Osteocyte (in vitro differentiated cells): ENCODE measurements at regions not wholly inside any gene's neighbourhood (a gene's known extent, or its start where the extent isn't known, plus 50 kb on each side); places are given as distances from the start of the nearest gene placed in this dataset.

ENCODE experiments used
- DNase-seq: peaks from one replicate; pipeline ENCODE4 v3.0.0; 2021; ENCODE audit warnings: mixed read lengths; ENCODE audit not compliant: unreplicated experiment; ENCODE audit errors: extremely low spot score
- H3K27ac Mint-ChIP-seq: one replicate; pipeline ENCODE4 v1.8.0; 2021; ENCODE audit warnings: mild to moderate bottlenecking, mixed read lengths; ENCODE audit not compliant: unreplicated experiment
- H3K27me3 Mint-ChIP-seq: one replicate; pipeline ENCODE4 v1.8.0; 2021; ENCODE audit warnings: mixed read lengths; ENCODE audit not compliant: unreplicated experiment
- H3K36me3 Mint-ChIP-seq: one replicate; pipeline ENCODE4 v1.8.0; 2021; ENCODE audit warnings: mixed read lengths; ENCODE audit not compliant: unreplicated experiment
- H3K4me1 Mint-ChIP-seq: one replicate; pipeline ENCODE4 v1.8.0; 2021; ENCODE audit warnings: mixed read lengths; ENCODE audit not compliant: unreplicated experiment
- H3K4me3 Mint-ChIP-seq: one replicate; pipeline ENCODE4 v1.8.0; 2021; ENCODE audit warnings: mild to moderate bottlenecking, moderate library complexity, mixed read lengths; ENCODE audit not compliant: unreplicated experiment
- H3K9me3 Mint-ChIP-seq: one replicate; pipeline ENCODE4 v1.8.0; 2021; ENCODE audit warnings: mixed read lengths; ENCODE audit not compliant: unreplicated experiment
- TF ChIP-seq, protein P1 (sequence below): fragments of 200-600 bp; sonication (generic); IDR thresholded peaks from 2 replicates; pipeline ENCODE4 v1.5.0; 2021; ENCODE audit warnings: antibody characterized with exemption, mild to moderate bottlenecking, moderate library complexity

- H3K4me3 Mint-ChIP-seq = no peak overlapping the region
- no peaks in the 10 kb centered on the region for H3K9me3 Mint-ChIP-seq
- peak; percentile 34 for DNase-seq
- no peaks in the 10 kb centered on the region for H3K36me3 Mint-ChIP-seq
- no peaks in the 10 kb centered on the region for H3K27me3 Mint-ChIP-seq
- no peak overlapping the region for H3K27ac Mint-ChIP-seq
- TF ChIP-seq, protein P1, sequence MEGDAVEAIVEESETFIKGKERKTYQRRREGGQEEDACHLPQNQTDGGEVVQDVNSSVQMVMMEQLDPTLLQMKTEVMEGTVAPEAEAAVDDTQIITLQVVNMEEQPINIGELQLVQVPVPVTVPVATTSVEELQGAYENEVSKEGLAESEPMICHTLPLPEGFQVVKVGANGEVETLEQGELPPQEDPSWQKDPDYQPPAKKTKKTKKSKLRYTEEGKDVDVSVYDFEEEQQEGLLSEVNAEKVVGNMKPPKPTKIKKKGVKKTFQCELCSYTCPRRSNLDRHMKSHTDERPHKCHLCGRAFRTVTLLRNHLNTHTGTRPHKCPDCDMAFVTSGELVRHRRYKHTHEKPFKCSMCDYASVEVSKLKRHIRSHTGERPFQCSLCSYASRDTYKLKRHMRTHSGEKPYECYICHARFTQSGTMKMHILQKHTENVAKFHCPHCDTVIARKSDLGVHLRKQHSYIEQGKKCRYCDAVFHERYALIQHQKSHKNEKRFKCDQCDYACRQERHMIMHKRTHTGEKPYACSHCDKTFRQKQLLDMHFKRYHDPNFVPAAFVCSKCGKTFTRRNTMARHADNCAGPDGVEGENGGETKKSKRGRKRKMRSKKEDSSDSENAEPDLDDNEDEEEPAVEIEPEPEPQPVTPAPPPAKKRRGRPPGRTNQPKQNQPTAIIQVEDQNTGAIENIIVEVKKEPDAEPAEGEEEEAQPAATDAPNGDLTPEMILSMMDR = no peak
- no peaks in the 10 kb centered on the region for H3K4me1 Mint-ChIP-seq
These were observed 78.2 kb downstream of the THNSL2 start for GRCh38 chr2:88248280-88248828.

DNA sequence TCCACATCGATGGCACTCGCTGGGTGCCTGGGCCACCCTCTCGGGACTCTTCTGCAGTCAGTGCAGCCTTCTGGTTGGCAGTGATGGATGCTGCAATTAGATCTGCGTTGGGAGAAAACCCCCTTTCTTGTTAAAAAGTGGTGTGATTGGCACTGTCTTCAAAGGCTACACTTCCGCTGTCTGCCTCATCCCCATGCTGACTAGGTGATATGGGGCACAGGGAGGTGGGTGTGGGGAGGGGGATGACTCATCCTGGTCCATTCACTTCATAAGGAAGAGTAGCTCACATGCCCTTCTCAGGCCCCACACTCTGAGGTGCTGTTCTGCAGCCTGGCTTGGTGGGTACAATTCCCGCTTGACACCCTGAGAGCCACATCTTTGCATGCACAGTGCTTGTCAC lies 77.4 kb downstream of the THNSL2 start:
- H3K27me3 Mint-ChIP-seq = no peaks in the 10 kb centered on the region
- H3K27ac Mint-ChIP-seq = no peak overlapping the region
- H3K4me1 Mint-ChIP-seq = no peaks in the 10 kb centered on the region
- DNase-seq = peak; percentile 59
- H3K9me3 Mint-ChIP-seq = no peaks in the 10 kb centered on the region
- H3K4me3 Mint-ChIP-seq = no peak overlapping the region
- H3K36me3 Mint-ChIP-seq = no peaks in the 10 kb centered on the region
- TF ChIP-seq, protein P1 = no peak

DNA sequence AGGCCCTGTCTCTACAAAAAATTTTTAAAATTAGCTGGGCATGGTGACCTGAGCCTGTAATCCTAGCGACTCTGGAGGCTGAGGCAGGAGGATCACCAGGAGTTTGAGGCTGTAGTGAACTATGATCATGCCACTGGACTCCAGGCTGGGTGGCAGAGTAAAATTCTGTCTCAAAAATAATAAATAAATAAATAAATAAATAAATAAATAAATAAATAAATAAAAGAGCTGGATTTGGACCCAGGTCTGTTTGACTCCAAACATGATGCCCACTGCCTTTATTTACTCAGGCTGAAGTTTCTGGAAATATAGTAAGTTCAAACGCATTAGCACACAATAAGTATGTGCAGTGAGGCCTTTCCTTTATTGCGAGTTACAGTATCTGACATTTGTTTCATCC lies 75.0 kb downstream of the THNSL2 start:
- Mint-ChIP-seq H3K9me3 (no peaks in the 10 kb centered on the region), H3K36me3 (no peaks in the 10 kb centered on the region), H3K4me3 (no peak overlapping the region), H3K4me1 (no peaks in the 10 kb centered on the region), H3K27me3 (no peaks in the 10 kb centered on the region), H3K27ac (no peak overlapping the region)
- no peak for DNase-seq
- TF ChIP-seq, protein P1 = no peak

- Mint-ChIP-seq H3K9me3 (no peaks in the 10 kb centered on the region), H3K4me1 (no peaks in the 10 kb centered on the region)
These were observed 69.6 kb downstream of the THNSL2 start for GRCh38 chr2:88239781-88240180.

DNA sequence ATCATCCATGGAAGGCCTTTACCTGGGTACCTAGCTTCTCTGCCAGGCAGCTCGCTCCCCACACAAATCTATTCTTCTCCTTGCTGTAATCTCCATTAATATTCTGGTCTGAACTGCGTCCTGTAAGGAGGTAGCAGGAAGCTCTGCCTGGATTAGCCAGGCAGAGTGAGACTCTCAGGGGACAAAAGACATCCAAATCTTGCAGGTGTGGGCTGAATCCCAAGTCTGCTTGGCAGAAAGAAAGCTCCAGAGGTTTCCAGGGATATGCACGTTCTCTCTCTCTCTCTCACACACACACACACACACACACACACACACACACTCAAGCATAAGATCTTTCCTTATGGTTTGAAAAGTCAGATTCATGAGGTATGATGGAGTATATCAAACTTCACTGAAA lies 66.5 kb downstream of the THNSL2 start:
- TF ChIP-seq, protein P1 = no peak
- Mint-ChIP-seq H3K4me1 (no peaks in the 10 kb centered on the region), H3K36me3 (no peaks in the 10 kb centered on the region), H3K27me3 (peaks cover 3% of the 10 kb centered on the region), H3K27ac (no peak overlapping the region), H3K9me3 (no peaks in the 10 kb centered on the region), H3K4me3 (no peak overlapping the region)
- peak; percentile 46 for DNase-seq

More at GRCh38 chr2:88239781-88240180, 69.6 kb downstream of the THNSL2 start:
- TF ChIP-seq, protein P1 = no peak
- Mint-ChIP-seq H3K36me3 (no peaks in the 10 kb centered on the region), H3K27me3 (peaks cover 3% of the 10 kb centered on the region), H3K27ac (no peak overlapping the region), H3K4me3 (no peak overlapping the region)
- peak; percentile 49 for DNase-seq
